MM.1S (cell line): ENCODE measurements at regions not wholly inside any gene's neighbourhood (a gene's known extent, or its start where the extent isn't known, plus 50 kb on each side); places are given as distances from the start of the nearest gene placed in this dataset.

Source experiments
- DNase-seq: peaks from one replicate; pipeline ENCODE4 v3.0.0-alpha.2; 2015
- H2AFZ ChIP-seq: fragments of 300-600 bp; sonication (generic); 2 replicates; pipeline ENCODE4 v1.6.0; 2016; ENCODE audit warnings: antibody characterized with exemption, low read length
- H3F3A ChIP-seq: fragments of 300-600 bp; sonication (generic); 2 replicates; pipeline ENCODE4 v1.6.1; 2016; ENCODE audit warnings: mild to moderate bottlenecking, antibody characterized with exemption, low read length, moderate library complexity, mixed read lengths; ENCODE audit not compliant: insufficient read depth
- H3K27ac ChIP-seq: fragments of 300-600 bp; sonication (generic); 2 replicates; pipeline ENCODE4 v1.5.1; 2016; ENCODE audit warnings: mild to moderate bottlenecking, low read length
- H3K27me3 ChIP-seq: fragments of 300-600 bp; sonication (generic); replicated peaks from 2 replicates; pipeline ENCODE4 v1.6.0; 2016; ENCODE audit warnings: low read length; ENCODE audit not compliant: insufficient read depth
- H3K36me3 ChIP-seq: fragments of 300-600 bp; sonication (generic); replicated peaks from 2 replicates; pipeline ENCODE4 v1.6.1; 2016; ENCODE audit warnings: mild to moderate bottlenecking, low read length, mixed read lengths; ENCODE audit not compliant: insufficient read depth
- H3K4me1 ChIP-seq: fragments of 300-600 bp; sonication (generic); 2 replicates; pipeline ENCODE4 v1.6.1; 2016; ENCODE audit warnings: low read length, mixed read lengths
- H3K4me2 ChIP-seq: fragments of 300-600 bp; sonication (generic); 2 replicates; pipeline ENCODE4 v1.6.0; 2016; ENCODE audit warnings: low read depth, low read length
- H3K4me3 ChIP-seq: fragments of 300-600 bp; sonication (generic); 2 replicates; pipeline ENCODE4 v1.5.1; 2016; ENCODE audit warnings: low read length, mixed read lengths
- H3K79me2 ChIP-seq: fragments of 300-600 bp; sonication (generic); 2 replicates; pipeline ENCODE4 v1.6.1; 2016; ENCODE audit warnings: mixed run types, low read length, mixed read lengths
- H3K9ac ChIP-seq: fragments of 300-600 bp; sonication (generic); 2 replicates; pipeline ENCODE4 v1.6.1; 2016; ENCODE audit warnings: low read length, mixed read lengths
- H3K9me2 ChIP-seq: fragments of 300-600 bp; sonication (generic); replicated peaks from 2 replicates; pipeline ENCODE4 v1.6.1; 2016; ENCODE audit warnings: mild to moderate bottlenecking, low read length, mixed read lengths; ENCODE audit not compliant: insufficient read depth
- H3K9me3 ChIP-seq: fragments of 300-600 bp; sonication (generic); replicated peaks from 2 replicates; pipeline ENCODE4 v1.6.1; 2016; ENCODE audit warnings: mild to moderate bottlenecking, low read length, mixed read lengths; ENCODE audit not compliant: insufficient read depth
- H4K20me1 ChIP-seq: fragments of 300-600 bp; sonication (generic); 2 replicates; pipeline ENCODE4 v1.6.1; 2016; ENCODE audit warnings: mild to moderate bottlenecking, low read length, moderate library complexity, mixed read lengths; ENCODE audit not compliant: insufficient read depth
- EZH2 ChIP-seq: fragments of 300-600 bp; sonication (generic); optimal IDR thresholded peaks from 2 replicates; pipeline ENCODE3; 2017; ENCODE audit warnings: low read depth, mild to moderate bottlenecking, antibody characterized with exemption, low read length, mixed read lengths
- EZH2phosphoT487 ChIP-seq: fragments of 300-600 bp; sonication (generic); IDR thresholded peaks from 2 replicates; pipeline ENCODE4 v1.6.1; 2018; ENCODE audit warnings: antibody characterized with exemption, low read length
- TF ChIP-seq, protein P1 (sequence below): fragments of 300-600 bp; sonication (generic); IDR thresholded peaks from 2 replicates; pipeline ENCODE4 v1.5.1; 2016; ENCODE audit warnings: antibody characterized with exemption, low read length, mixed read lengths

DNA sequence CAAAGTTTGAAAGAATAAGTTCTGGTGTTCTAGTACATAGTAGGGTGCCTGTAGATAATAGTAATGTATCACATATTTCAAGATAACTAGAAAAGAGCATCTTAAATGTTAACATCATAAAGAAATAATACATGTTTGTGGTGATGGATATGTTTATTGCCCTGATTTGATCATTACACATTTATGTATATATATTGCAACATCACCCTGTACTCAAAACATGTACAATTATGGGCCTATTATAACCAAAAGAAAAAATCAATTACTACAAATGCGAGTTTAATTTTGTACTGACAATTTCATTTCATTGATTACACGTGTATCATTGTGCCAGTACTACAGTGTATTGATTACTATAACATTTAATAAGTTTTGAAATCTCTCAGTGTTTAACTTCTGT is 609.2 kb upstream of the BRINP3 start:
- no peak overlapping the region for H3K4me3 ChIP-seq
- no peaks in the 10 kb centered on the region for H3K9me2 ChIP-seq
- no peak overlapping the region for H3K27ac ChIP-seq
- no peaks in the 10 kb centered on the region for H4K20me1 ChIP-seq
- H3K27me3 ChIP-seq, result no peaks in the 10 kb centered on the region
- no peaks in the 10 kb centered on the region for H3K36me3 ChIP-seq
- H3F3A ChIP-seq, result no peaks in the 10 kb centered on the region
- no peak overlapping the region for H3K9ac ChIP-seq
- H3K4me2 ChIP-seq, result no peak overlapping the region
- DNase-seq, result no peak
- H3K4me1 ChIP-seq, result no peaks in the 10 kb centered on the region
- H3K79me2 ChIP-seq, result no peaks in the 10 kb centered on the region
- H3K9me3 ChIP-seq, result no peaks in the 10 kb centered on the region
- TF ChIP-seq EZH2, result no peak
- TF ChIP-seq, protein P1, sequence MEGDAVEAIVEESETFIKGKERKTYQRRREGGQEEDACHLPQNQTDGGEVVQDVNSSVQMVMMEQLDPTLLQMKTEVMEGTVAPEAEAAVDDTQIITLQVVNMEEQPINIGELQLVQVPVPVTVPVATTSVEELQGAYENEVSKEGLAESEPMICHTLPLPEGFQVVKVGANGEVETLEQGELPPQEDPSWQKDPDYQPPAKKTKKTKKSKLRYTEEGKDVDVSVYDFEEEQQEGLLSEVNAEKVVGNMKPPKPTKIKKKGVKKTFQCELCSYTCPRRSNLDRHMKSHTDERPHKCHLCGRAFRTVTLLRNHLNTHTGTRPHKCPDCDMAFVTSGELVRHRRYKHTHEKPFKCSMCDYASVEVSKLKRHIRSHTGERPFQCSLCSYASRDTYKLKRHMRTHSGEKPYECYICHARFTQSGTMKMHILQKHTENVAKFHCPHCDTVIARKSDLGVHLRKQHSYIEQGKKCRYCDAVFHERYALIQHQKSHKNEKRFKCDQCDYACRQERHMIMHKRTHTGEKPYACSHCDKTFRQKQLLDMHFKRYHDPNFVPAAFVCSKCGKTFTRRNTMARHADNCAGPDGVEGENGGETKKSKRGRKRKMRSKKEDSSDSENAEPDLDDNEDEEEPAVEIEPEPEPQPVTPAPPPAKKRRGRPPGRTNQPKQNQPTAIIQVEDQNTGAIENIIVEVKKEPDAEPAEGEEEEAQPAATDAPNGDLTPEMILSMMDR, result no peak
- no peak for TF ChIP-seq EZH2phosphoT487
- H2AFZ ChIP-seq, result no peak overlapping the region

DNA sequence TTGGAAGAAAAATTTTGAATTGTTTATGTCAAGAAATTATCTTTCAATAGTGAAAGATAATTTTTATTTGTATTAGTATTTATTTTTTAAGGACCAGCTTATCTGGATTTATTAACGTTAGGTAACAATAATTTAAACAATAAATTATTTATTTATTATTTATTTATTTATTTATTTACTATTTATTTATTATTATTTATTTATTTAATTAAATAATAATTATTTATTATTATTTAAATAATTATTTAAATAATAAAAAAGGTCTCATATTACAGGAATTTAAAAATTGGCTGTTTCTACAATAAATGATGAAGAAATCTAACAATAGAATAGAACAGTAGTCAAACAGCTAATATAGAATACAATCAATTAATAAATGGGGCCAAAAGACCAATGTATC is 618.7 kb upstream of the BRINP3 start:
- H3K79me2 ChIP-seq, result no peaks in the 10 kb centered on the region
- H3K9ac ChIP-seq, result no peak overlapping the region
- no peaks in the 10 kb centered on the region for H3F3A ChIP-seq
- H3K4me1 ChIP-seq, result no peaks in the 10 kb centered on the region
- H3K4me3 ChIP-seq, result no peak overlapping the region
- no peaks in the 10 kb centered on the region for H3K9me3 ChIP-seq
- H4K20me1 ChIP-seq, result no peaks in the 10 kb centered on the region
- no peaks in the 10 kb centered on the region for H3K36me3 ChIP-seq
- no peaks in the 10 kb centered on the region for H3K27me3 ChIP-seq
- no peak overlapping the region for H3K4me2 ChIP-seq
- no peak overlapping the region for H3K27ac ChIP-seq
- H2AFZ ChIP-seq, result no peak overlapping the region
- DNase-seq, result no peak
- no peaks in the 10 kb centered on the region for H3K9me2 ChIP-seq
- TF ChIP-seq, protein P1, result no peak
- TF ChIP-seq EZH2 (no peak), EZH2phosphoT487 (no peak)

DNA sequence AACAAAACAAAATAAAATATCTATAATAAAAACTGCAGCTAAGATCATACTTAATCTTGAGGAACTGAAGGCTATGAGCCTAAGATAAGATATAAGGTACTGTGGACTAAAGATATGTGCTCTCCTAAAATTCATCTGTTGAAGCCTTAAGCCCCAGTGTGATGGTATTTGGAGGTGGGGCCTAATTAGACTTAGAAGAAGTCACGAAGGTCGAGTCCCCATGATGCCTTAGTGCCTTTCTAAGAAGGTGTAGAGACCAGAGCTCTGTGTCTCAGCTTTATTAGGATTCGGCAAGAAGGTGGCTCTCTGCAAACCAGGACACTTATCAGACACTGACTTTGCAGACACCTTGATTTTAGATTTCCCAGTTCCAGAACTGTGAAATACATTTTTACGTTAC is 622.0 kb upstream of the BRINP3 start:
- Histone ChIP-seq H3K4me2 (no peak overlapping the region), H3K36me3 (no peaks in the 10 kb centered on the region), H2AFZ (no peak overlapping the region), H3K79me2 (no peaks in the 10 kb centered on the region), H3K9me3 (no peaks in the 10 kb centered on the region), H3K4me3 (no peak overlapping the region), H3F3A (no peaks in the 10 kb centered on the region), H3K4me1 (no peaks in the 10 kb centered on the region), H3K27ac (no peak overlapping the region), H3K27me3 (no peaks in the 10 kb centered on the region), H3K9ac (no peak overlapping the region), H4K20me1 (no peaks in the 10 kb centered on the region), H3K9me2 (no peaks in the 10 kb centered on the region)
- DNase-seq, result no peak
- TF ChIP-seq, protein P1, result no peak
- TF ChIP-seq EZH2 (no peak), EZH2phosphoT487 (no peak)
